ENCODE measurements at regions not wholly inside any gene's neighbourhood (a gene's known extent, or its start where the extent isn't known, plus 50 kb on each side); places are given as distances from the start of the nearest gene placed in this dataset.

DNA sequence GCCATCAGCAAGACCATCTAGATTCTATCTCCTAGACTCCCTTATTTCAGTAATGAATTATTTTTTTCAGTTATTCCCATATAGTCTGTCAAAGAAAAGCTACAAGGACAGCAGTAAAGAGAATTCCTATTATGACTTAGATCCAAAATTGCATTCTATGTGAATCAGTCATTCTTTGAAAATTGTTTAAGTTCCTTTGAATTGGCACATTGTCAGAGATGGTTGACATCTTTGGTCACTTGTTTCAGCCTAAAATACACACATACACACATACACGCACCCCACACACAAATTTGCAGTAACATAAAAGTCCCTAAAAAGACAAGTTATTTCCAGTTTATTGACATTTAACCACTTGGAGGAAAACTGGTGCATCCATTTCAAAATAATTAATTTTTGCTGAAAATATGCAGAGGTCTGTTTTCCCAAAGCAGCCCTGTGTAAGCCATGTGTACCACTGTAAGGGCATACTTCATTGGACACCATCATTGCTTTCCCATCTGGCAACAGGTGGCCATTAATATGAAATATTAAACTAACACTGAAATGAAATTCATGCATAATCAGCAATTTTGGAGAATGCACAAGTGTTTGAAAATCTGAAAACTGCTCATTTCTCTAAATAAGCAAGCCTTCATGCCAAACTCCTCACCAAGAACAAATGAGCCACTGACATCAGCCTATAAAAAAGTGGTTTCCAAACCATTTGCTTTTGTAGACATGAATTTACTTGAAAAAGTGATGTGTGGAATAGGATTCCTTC is 121.7 kb upstream of the COL1A2 start (continued):
- TF ChIP-seq, protein P1, sequence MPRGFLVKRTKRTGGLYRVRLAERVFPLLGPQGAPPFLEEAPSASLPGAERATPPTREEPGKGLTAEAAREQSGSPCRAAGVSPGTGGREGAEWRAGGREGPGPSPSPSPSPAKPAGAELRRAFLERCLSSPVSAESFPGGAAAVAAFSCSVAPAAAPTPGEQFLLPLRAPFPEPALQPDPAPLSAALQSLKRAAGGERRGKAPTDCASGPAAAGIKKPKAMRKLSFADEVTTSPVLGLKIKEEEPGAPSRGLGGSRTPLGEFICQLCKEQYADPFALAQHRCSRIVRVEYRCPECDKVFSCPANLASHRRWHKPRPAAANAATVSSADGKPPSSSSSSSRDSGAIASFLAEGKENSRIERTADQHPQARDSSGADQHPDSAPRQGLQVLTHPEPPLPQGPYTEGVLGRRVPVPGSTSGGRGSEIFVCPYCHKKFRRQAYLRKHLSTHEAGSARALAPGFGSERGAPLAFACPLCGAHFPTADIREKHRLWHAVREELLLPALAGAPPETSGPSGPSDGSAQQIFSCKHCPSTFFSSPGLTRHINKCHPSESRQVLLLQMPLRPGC (tag by site-specific recombination; IDR thresholded peaks at IDR 0.05), result no peak
- TF ChIP-seq SP2 (tag by site-specific recombination; IDR thresholded peaks at IDR 0.05), result no peak
- TF ChIP-seq ZNF48 (tag by site-specific recombination; IDR thresholded peaks at IDR 0.05), result no peak
- no peak for TF ChIP-seq ZNF184 (tag by site-specific recombination; IDR thresholded peaks at IDR 0.05)

GRCh38 chr7:94274828-94275227 is 119.9 kb upstream of the COL1A2 start:
- Histone ChIP-seq H3K4me1 (ENCODE audit: control insufficient read depth, insufficient read depth, low read length) (no peaks in the 10 kb centered on the region), H3K9me3 (ENCODE audit: control insufficient read depth, insufficient read depth, low read depth, low read length) (no peaks in the 10 kb centered on the region), H3K36me3 (ENCODE audit: control insufficient read depth in 2 of 2, insufficient read depth in 1 of 2, low read length in 2 of 2) (no peaks in the 10 kb centered on the region), H3K4me3 (ENCODE audit: low read depth, low read length) (no peak overlapping the region), H3K27ac (ENCODE audit: extremely low read depth, low read depth, low read length) (no peak overlapping the region)
- POLR2A ChIA-PET, result no interaction called here
- CTCF ChIA-PET, result interaction anchor here (1.6 kb wide), 1 partner anchor 14 kb away, joined by 4 read pairs; no protein-coding TSS in a partner anchor
- TF ChIP-seq ZNF548 (tag by site-specific recombination; IDR thresholded peaks at IDR 0.05) (no peak), ZNF626 (tag by site-specific recombination; IDR thresholded peaks at IDR 0.05) (no peak), SCRT2 (tag by site-specific recombination; IDR thresholded peaks at IDR 0.05) (no peak)

- Histone ChIP-seq H3K9me3 (ENCODE audit: control insufficient read depth, insufficient read depth, low read depth, low read length) (no peaks in the 10 kb centered on the region), H3K4me1 (ENCODE audit: control insufficient read depth, insufficient read depth, low read length) (no peaks in the 10 kb centered on the region), H3K4me3 (ENCODE audit: low read depth, low read length) (no peak overlapping the region), H3K36me3 (ENCODE audit: control insufficient read depth in 2 of 2, insufficient read depth in 1 of 2, low read length in 2 of 2) (no peaks in the 10 kb centered on the region), H3K27ac (ENCODE audit: extremely low read depth, low read depth, low read length) (no peak overlapping the region)
- ChIA-PET CTCF (interaction anchor here (0.5 to 3.1 kb wide), 6 partner anchors 13 to 929 kb away, joined by 3 to 16 read pairs (median 4); no protein-coding TSS in a partner anchor), POLR2A (no interaction called here)
- TF ChIP-seq ZNF664 (tag by site-specific recombination; IDR thresholded peaks at IDR 0.05) (no peak), ZNF473 (tag by site-specific recombination; IDR thresholded peaks at IDR 0.05) (no peak), ZNF585B (tag by site-specific recombination; IDR thresholded peaks at IDR 0.05) (no peak), ZNF555 (tag by site-specific recombination; conservative IDR thresholded peaks at IDR 0.05) (no peak), BCL11B (tag by site-specific recombination; IDR thresholded peaks at IDR 0.05; ENCODE audit: low read depth) (no peak), ZNF571 (tag by site-specific recombination; IDR thresholded peaks at IDR 0.05) (no peak), SALL2 (tag by site-specific recombination; IDR thresholded peaks at IDR 0.05; ENCODE audit: borderline replicate concordance) (no peak), ZSCAN23 (tag by site-specific recombination; IDR thresholded peaks at IDR 0.05) (no peak), ZNF146 (tag by site-specific recombination; IDR thresholded peaks at IDR 0.05) (no peak), PATZ1 (tag by site-specific recombination; IDR thresholded peaks at IDR 0.05) (no peak), ZNF629 (tag by site-specific recombination; IDR thresholded peaks at IDR 0.05) (no peak), ZNF335 (tag by site-specific recombination; conservative IDR thresholded peaks at IDR 0.05) (no peak), BCL11A (tag by site-specific recombination; IDR thresholded peaks at IDR 0.05; ENCODE audit: low read depth) (no peak), GLI2 (tag by site-specific recombination; IDR thresholded peaks at IDR 0.05; ENCODE audit: borderline replicate concordance, low read depth) (no peak), ZNF792 (tag by site-specific recombination; IDR thresholded peaks at IDR 0.05) (no peak)
- TF ChIP-seq, protein P2, sequence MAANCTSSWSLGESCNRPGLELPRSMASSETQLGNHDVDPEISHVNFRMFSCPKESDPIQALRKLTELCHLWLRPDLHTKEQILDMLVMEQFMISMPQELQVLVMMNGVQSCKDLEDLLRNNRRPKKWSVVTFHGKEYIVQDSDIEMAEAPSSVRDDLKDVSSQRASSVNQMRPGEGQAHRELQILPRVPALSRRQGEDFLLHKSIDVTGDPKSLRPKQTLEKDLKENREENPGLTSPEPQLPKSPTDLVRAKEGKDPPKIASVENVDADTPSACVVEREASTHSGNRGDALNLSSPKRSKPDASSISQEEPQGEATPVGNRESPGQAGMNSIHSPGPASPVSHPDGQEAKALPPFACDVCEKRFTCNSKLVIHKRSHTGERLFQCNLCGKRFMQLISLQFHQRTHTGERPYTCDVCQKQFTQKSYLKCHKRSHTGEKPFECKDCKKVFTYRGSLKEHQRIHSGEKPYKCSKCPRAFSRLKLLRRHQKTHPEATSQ (tag by site-specific recombination; IDR thresholded peaks at IDR 0.05), result no peak
Observed at GRCh38 chr7:94276027-94276426, 118.7 kb upstream of the COL1A2 start.
